OCI-LY1 (cell line): ENCODE measurements at regions not wholly inside any gene's neighbourhood (a gene's known extent, or its start where the extent isn't known, plus 50 kb on each side); places are given as distances from the start of the nearest gene placed in this dataset.

ENCODE experiments used
- EZH2 ChIP-seq: fragments of 200-600 bp; sonication (generic), shearing (Covaris generic); IDR thresholded peaks from 2 replicates; pipeline ENCODE4 v1.8.0; 2017; ENCODE audit warnings: borderline replicate concordance, mixed run types, mild to moderate bottlenecking, antibody characterized with exemption, low read length, moderate library complexity, mixed read lengths
- TF ChIP-seq, protein P1 (sequence below): fragments of 200-600 bp; sonication (generic), shearing (Covaris generic); IDR thresholded peaks from 2 replicates; pipeline ENCODE4 v1.5.1; 2017; ENCODE audit warnings: mild to moderate bottlenecking, antibody characterized with exemption, low read length, moderate library complexity, mixed read lengths

DNA sequence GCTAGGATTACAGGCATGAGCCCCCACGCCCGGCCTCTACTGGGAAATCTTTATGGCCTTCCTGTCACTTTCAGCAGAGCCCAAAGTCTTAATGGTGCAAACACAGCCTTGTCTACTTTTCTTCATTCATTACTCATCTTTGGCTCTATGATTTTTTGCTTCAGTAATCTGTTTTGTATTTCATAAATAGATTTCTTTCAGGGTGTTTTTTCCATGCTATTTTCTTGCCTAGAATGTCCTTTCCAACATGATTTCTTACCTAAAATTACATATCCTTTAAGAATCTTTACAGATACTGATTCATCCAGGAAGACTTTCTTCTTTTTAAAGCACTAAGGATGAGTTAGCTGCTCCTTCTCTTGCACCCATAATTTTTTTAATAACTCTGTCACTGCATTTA is 213.0 kb downstream of the TAF11L14 start:
- TF ChIP-seq, protein P1, sequence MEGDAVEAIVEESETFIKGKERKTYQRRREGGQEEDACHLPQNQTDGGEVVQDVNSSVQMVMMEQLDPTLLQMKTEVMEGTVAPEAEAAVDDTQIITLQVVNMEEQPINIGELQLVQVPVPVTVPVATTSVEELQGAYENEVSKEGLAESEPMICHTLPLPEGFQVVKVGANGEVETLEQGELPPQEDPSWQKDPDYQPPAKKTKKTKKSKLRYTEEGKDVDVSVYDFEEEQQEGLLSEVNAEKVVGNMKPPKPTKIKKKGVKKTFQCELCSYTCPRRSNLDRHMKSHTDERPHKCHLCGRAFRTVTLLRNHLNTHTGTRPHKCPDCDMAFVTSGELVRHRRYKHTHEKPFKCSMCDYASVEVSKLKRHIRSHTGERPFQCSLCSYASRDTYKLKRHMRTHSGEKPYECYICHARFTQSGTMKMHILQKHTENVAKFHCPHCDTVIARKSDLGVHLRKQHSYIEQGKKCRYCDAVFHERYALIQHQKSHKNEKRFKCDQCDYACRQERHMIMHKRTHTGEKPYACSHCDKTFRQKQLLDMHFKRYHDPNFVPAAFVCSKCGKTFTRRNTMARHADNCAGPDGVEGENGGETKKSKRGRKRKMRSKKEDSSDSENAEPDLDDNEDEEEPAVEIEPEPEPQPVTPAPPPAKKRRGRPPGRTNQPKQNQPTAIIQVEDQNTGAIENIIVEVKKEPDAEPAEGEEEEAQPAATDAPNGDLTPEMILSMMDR: no peak
- no peak for TF ChIP-seq EZH2
